SU-DHL-6 (cell line): ENCODE measurements at regions not wholly inside any gene's neighbourhood (a gene's known extent, or its start where the extent isn't known, plus 50 kb on each side); places are given as distances from the start of the nearest gene placed in this dataset.
"Not testable (repeated sequence)": the region's sequence is repeated elsewhere in the genome, so short reads cannot be mapped to it uniquely, and the experiment has no call there.

Experiments used
- H2AFZ ChIP-seq: fragments of 200-600 bp; sonication (generic); 2 replicates; pipeline ENCODE4 v1.6.1; 2014; ENCODE audit warnings: low read depth, mild to moderate bottlenecking, moderate library complexity, mixed read lengths, antibody characterized with exemption, low read length; ENCODE audit not compliant: severe bottlenecking
- H3F3A ChIP-seq: fragments of 200-600 bp; shearing (Covaris generic); 2 replicates; pipeline ENCODE4 v1.6.0; 2016; ENCODE audit warnings: antibody characterized with exemption, mild to moderate bottlenecking; ENCODE audit not compliant: insufficient read depth
- H3K27ac ChIP-seq: fragments of 200-600 bp; sonication (generic); 2 replicates; pipeline ENCODE4 v1.5.1; 2016; ENCODE audit warnings: low read depth, mild to moderate bottlenecking, low read length, moderate library complexity, mixed read lengths
- H3K27me3 ChIP-seq: fragments of 200-600 bp; sonication (generic), shearing (Covaris generic); 2 replicates; pipeline ENCODE4 v1.6.0; 2014; ENCODE audit warnings: mild to moderate bottlenecking, low read length
- H3K36me3 ChIP-seq: fragments of 200-600 bp; sonication (generic); 2 replicates; pipeline ENCODE4 v1.6.1; 2014; ENCODE audit warnings: mild to moderate bottlenecking, low read length, mixed read lengths
- H3K4me2 ChIP-seq: fragments of 300-600, 200-600 bp; shearing (Covaris generic), sonication (generic); 2 replicates; pipeline ENCODE4 v1.6.0; 2014; ENCODE audit warnings: low read length, low read depth, mild to moderate bottlenecking; ENCODE audit not compliant: poor library complexity, severe bottlenecking
- H3K4me3 ChIP-seq: fragments of 200-600 bp; sonication (generic); 2 replicates; pipeline ENCODE4 v1.5.1; 2014; ENCODE audit warnings: antibody characterized with exemption, low read length, mild to moderate bottlenecking, mixed read lengths; ENCODE audit not compliant: insufficient read depth, poor library complexity, severe bottlenecking
- H3K79me2 ChIP-seq: fragments of 200-600 bp; sonication (generic); 2 replicates; pipeline ENCODE4 v1.6.1; 2014; ENCODE audit warnings: mild to moderate bottlenecking, low read length, moderate library complexity; ENCODE audit not compliant: insufficient read depth
- H3K9ac ChIP-seq: fragments of 200-600 bp; sonication (generic); 2 replicates; pipeline ENCODE4 v1.7.0; 2014; ENCODE audit warnings: mild to moderate bottlenecking, low read length
- H3K9me2 ChIP-seq: fragments of 200-600 bp; sonication (generic); replicated peaks from 2 replicates; pipeline ENCODE4 v1.6.1; 2014; ENCODE audit warnings: low read length; ENCODE audit not compliant: insufficient read depth
- H3K9me3 ChIP-seq: fragments of 200-600 bp; sonication (generic); 2 replicates; pipeline ENCODE4 v1.6.1; 2014; ENCODE audit warnings: low read length, mixed read lengths; ENCODE audit not compliant: insufficient read depth
- H4K20me1 ChIP-seq: fragments of 200-600 bp; sonication (generic); 2 replicates; pipeline ENCODE4 v1.6.1; 2014; ENCODE audit warnings: low read depth, mild to moderate bottlenecking, antibody characterized with exemption, low read length, moderate library complexity, mixed read lengths
- CTCF ChIP-seq: fragments of 200-600 bp; sonication (generic); IDR thresholded peaks from one replicate; pipeline ENCODE4 v1.5.1; 2017; ENCODE audit warnings: antibody characterized with exemption, mild to moderate bottlenecking, low read length, moderate library complexity; ENCODE audit not compliant: insufficient read depth, poor library complexity, severe bottlenecking
- EZH2phosphoT487 ChIP-seq: fragments of 200-600 bp; sonication (generic), shearing (Covaris generic); conservative IDR thresholded peaks from 2 replicates; pipeline ENCODE4 v1.6.1; 2018; ENCODE audit warnings: mild to moderate bottlenecking, antibody characterized with exemption, low read length, moderate library complexity, mixed read lengths

GRCh38 chr4:164139291-164139690 is 614.6 kb upstream of the SMIM31 start:
- no peak overlapping the region for H2AFZ ChIP-seq
- no peaks in the 10 kb centered on the region for H3K27me3 ChIP-seq
- no peaks in the 10 kb centered on the region for H3K9me2 ChIP-seq
- TF ChIP-seq EZH2phosphoT487: no peak
- TF ChIP-seq CTCF: no peak
- H4K20me1 ChIP-seq: no peaks in the 10 kb centered on the region
- no peak overlapping the region for H3K27ac ChIP-seq
- no peaks in the 10 kb centered on the region for H3K79me2 ChIP-seq
- H3F3A ChIP-seq: no peaks in the 10 kb centered on the region
- no peak overlapping the region for H3K4me3 ChIP-seq
- H3K9ac ChIP-seq: no peak overlapping the region
- H3K9me3 ChIP-seq: no peaks in the 10 kb centered on the region
- H3K36me3 ChIP-seq: no peaks in the 10 kb centered on the region
- no peak overlapping the region for H3K4me2 ChIP-seq

GRCh38 chr4:164141755-164142375 is 612.1 kb upstream of the SMIM31 start:
- H2AFZ ChIP-seq, H3K9ac ChIP-seq, H3K4me3 ChIP-seq, H3K9me2 ChIP-seq, H3K27ac ChIP-seq, H3K79me2 ChIP-seq, H3K4me2 ChIP-seq, H3K9me3 ChIP-seq, H3K36me3 ChIP-seq, H4K20me1 ChIP-seq, H3F3A ChIP-seq, H3K27me3 ChIP-seq: not testable (repeated sequence)

GRCh38 chr4:164154416-164154815 is 599.5 kb upstream of the SMIM31 start:
- H3K4me3 ChIP-seq: no peak overlapping the region
- H2AFZ ChIP-seq: no peak overlapping the region
- H3K27ac ChIP-seq: no peak overlapping the region
- H3K9me2 ChIP-seq: no peaks in the 10 kb centered on the region
- H3K36me3 ChIP-seq: no peaks in the 10 kb centered on the region
- no peak overlapping the region for H3K4me2 ChIP-seq
- H3K79me2 ChIP-seq: no peaks in the 10 kb centered on the region
- TF ChIP-seq CTCF (no peak), EZH2phosphoT487 (no peak)
- H4K20me1 ChIP-seq: no peaks in the 10 kb centered on the region
- no peaks in the 10 kb centered on the region for H3K9me3 ChIP-seq
- no peaks in the 10 kb centered on the region for H3K27me3 ChIP-seq
- H3F3A ChIP-seq: no peaks in the 10 kb centered on the region
- H3K9ac ChIP-seq: no peak overlapping the region

GRCh38 chr4:164169591-164169990 is 584.3 kb upstream of the SMIM31 start:
- no peaks in the 10 kb centered on the region for H3K36me3 ChIP-seq
- no peak overlapping the region for H3K4me3 ChIP-seq
- no peak for TF ChIP-seq CTCF
- TF ChIP-seq EZH2phosphoT487: no peak
- no peaks in the 10 kb centered on the region for H3K27me3 ChIP-seq
- no peak overlapping the region for H3K4me2 ChIP-seq
- H3K9me2 ChIP-seq: no peaks in the 10 kb centered on the region
- H4K20me1 ChIP-seq: no peaks in the 10 kb centered on the region
- no peaks in the 10 kb centered on the region for H3K9me3 ChIP-seq
- no peaks in the 10 kb centered on the region for H3F3A ChIP-seq
- H3K79me2 ChIP-seq: no peaks in the 10 kb centered on the region
- no peak overlapping the region for H2AFZ ChIP-seq
- H3K9ac ChIP-seq: no peak overlapping the region
- no peak overlapping the region for H3K27ac ChIP-seq
